Panc1 (cell line): ENCODE measurements at regions not wholly inside any gene's neighbourhood (a gene's known extent, or its start where the extent isn't known, plus 50 kb on each side); places are given as distances from the start of the nearest gene placed in this dataset.

Source experiments
- ATAC-seq: fragments of 200-7000 bp; cut with Tn5 transposase; 2 replicates; pipeline ENCODE4 v1.9.1; 2020; ENCODE audit warnings: mild to moderate bottlenecking, moderate library complexity
- BruUV-seq: library from RNA; stranded (reverse); fragments of 400-500 nt; replicated peaks from 2 replicates; lab custom pipeline; 2021; lab: Mats Ljungman, UMichigan
- CTCF ChIA-PET: fragments of 300-600 bp; sonication (Branson Sonifier 250); formaldehyde crosslinking; loops from one replicate; lab custom pipeline; 2022; ENCODE audit warnings: antibody characterized with exemption; lab: Charles Lee
- POLR2A ChIA-PET: fragments of 300-600 bp; sonication (Branson Sonifier 250); formaldehyde crosslinking; loops from one replicate; lab custom pipeline; 2022; ENCODE audit warnings: antibody characterized with exemption; lab: Charles Lee
- DNase-seq: peaks from one replicate; pipeline ENCODE4 v3.0.0-alpha.2; 2010; ENCODE audit warnings: low read depth, low spot score
- H3K27ac ChIP-seq: 2 replicates; pipeline ENCODE4 v1.5.1; 2011; ENCODE audit warnings: mild to moderate bottlenecking, low read length, inconsistent platforms
- H3K27me3 ChIP-seq: fragments of 200-500 bp; sonication (Bioruptor generic); 2 replicates; pipeline ENCODE4 v1.6.0; 2014; ENCODE audit warnings: low read length, inconsistent platforms; ENCODE audit not compliant: control insufficient read depth, insufficient read depth
- H3K36me3 ChIP-seq: fragments of 200-500 bp; sonication (Bioruptor generic); 2 replicates; pipeline ENCODE4 v1.5.1; 2014; ENCODE audit warnings: inconsistent platforms, mild to moderate bottlenecking, low read length, moderate library complexity; ENCODE audit not compliant: control insufficient read depth, insufficient read depth
- H3K4me1 ChIP-seq: 2 replicates; pipeline ENCODE4 v1.5.1; 2011; ENCODE audit warnings: inconsistent platforms, mild to moderate bottlenecking, low read length, moderate library complexity; ENCODE audit not compliant: control insufficient read depth, insufficient read depth
- H3K4me3 ChIP-seq, 2 experiments: 2 replicates each; pipeline ENCODE4 v1.5.1; 2011 to 2012; ENCODE audit warnings: low read depth in 2 of 2, low read length in 2 of 2, mild to moderate bottlenecking in 2 of 2, inconsistent platforms in 1 of 2, moderate library complexity in 1 of 2
- H3K9me3 ChIP-seq: fragments of 200-500 bp; sonication (Bioruptor generic); 2 replicates; pipeline ENCODE4 v1.5.1; 2014; ENCODE audit warnings: low read depth, mild to moderate bottlenecking, inconsistent platforms, low read length, moderate library complexity; ENCODE audit not compliant: control insufficient read depth, insufficient read depth
- POLR2AphosphoS5 ChIP-seq: IDR thresholded peaks from 2 replicates; pipeline ENCODE4 v1.6.1; 2012; ENCODE audit warnings: mild to moderate bottlenecking, low read depth, low read length, moderate library complexity
- REST ChIP-seq, 2 experiments: IDR thresholded peaks; 2 replicates each; pipeline ENCODE4 v1.6.1; 2011 to 2012; ENCODE audit warnings: low read depth in 2 of 2, control low read depth in 1 of 2, low read length in 1 of 2, mild to moderate bottlenecking in 1 of 2, moderate library complexity in 1 of 2; ENCODE audit not compliant: insufficient read depth in 1 of 2
- SIN3A ChIP-seq: IDR thresholded peaks from 2 replicates; pipeline ENCODE4 v1.6.1; 2012; ENCODE audit warnings: low read depth, mild to moderate bottlenecking, low read length, moderate library complexity, borderline replicate concordance; ENCODE audit not compliant: insufficient read depth
- TCF7L2 ChIP-seq: IDR thresholded peaks from 2 replicates; pipeline ENCODE4 v1.6.1; 2011; ENCODE audit warnings: mild to moderate bottlenecking, low read depth, low read length, inconsistent platforms
- in situ Hi-C: cut with HindIII; loops from 2 replicates; pipeline ENCODE4 v1.10.0; 2016; ENCODE audit warnings: low sequenced_read_pairs, low pct_unique_long_range_greater_than_20kb
- intact Hi-C: fragments of 100-400 bp; cut with micrococcal nuclease; formaldehyde crosslinking; loops from one replicate; pipeline ENCODE4 v1.10.0; 2022; ENCODE audit not compliant: unreplicated experiment
- TF ChIP-seq, protein P1 (sequence below): fragments of 450-650 bp; IDR thresholded peaks from 2 replicates; pipeline ENCODE4 v1.5.1; 2017; ENCODE audit warnings: mild to moderate bottlenecking

GRCh38 chr2:67982956-67983355 lies 79.8 kb downstream of the C1D start:
- ATAC-seq (no peak), DNase-seq (no peak)
- in situ Hi-C loops (no loop called here), intact Hi-C loops (no loop called here)
- no peak for TF ChIP-seq SIN3A
- no peak for TF ChIP-seq REST (IDR thresholded peaks at IDR 0.05; ENCODE audit: insufficient read depth in 1 of 2, low read depth in 2 of 2, low read length in 1 of 2)
- no peak for TF ChIP-seq POLR2AphosphoS5
- TF ChIP-seq, protein P1, sequence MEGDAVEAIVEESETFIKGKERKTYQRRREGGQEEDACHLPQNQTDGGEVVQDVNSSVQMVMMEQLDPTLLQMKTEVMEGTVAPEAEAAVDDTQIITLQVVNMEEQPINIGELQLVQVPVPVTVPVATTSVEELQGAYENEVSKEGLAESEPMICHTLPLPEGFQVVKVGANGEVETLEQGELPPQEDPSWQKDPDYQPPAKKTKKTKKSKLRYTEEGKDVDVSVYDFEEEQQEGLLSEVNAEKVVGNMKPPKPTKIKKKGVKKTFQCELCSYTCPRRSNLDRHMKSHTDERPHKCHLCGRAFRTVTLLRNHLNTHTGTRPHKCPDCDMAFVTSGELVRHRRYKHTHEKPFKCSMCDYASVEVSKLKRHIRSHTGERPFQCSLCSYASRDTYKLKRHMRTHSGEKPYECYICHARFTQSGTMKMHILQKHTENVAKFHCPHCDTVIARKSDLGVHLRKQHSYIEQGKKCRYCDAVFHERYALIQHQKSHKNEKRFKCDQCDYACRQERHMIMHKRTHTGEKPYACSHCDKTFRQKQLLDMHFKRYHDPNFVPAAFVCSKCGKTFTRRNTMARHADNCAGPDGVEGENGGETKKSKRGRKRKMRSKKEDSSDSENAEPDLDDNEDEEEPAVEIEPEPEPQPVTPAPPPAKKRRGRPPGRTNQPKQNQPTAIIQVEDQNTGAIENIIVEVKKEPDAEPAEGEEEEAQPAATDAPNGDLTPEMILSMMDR, result no peak
- TF ChIP-seq TCF7L2, result no peak
- Histone ChIP-seq H3K27me3 (no peaks in the 10 kb centered on the region), H3K36me3 (no peaks in the 10 kb centered on the region), H3K4me3 (no peak overlapping the region), H3K9me3 (no peaks in the 10 kb centered on the region), H3K4me1 (no peaks in the 10 kb centered on the region), H3K27ac (no peak overlapping the region)
- POLR2A ChIA-PET, result no interaction called here
- CTCF ChIA-PET, result no interaction called here
- BruUV-seq, result no TSS peak

DNA sequence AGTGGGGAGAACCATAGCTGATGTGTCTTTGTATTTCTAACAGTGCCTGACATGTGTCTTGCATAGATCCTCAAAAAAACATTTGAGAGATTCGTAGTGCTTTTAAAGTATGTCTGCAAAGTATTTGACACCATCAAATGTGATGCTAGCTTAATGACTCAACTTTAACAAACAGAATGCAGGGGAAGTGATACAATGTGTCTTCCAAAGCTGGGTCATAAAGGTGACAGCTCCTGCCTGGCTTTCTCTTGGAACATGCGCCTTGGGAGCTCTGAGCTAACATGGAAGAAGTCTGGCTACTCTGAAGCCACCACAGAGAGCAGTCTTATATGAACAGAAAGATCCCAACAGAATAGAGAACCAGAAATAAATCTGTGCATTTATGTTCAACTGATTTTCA lies 78.2 kb downstream of the C1D start:
- Histone ChIP-seq H3K4me1 (no peaks in the 10 kb centered on the region), H3K4me3 (no peak overlapping the region), H3K27me3 (no peaks in the 10 kb centered on the region), H3K9me3 (no peaks in the 10 kb centered on the region), H3K36me3 (no peaks in the 10 kb centered on the region), H3K27ac (no peak overlapping the region)
- BruUV-seq, result no TSS peak
- TF ChIP-seq, protein P1, result no peak
- CTCF ChIA-PET, result no interaction called here
- in situ Hi-C loops, result no loop called here
- DNase-seq (no peak), ATAC-seq (no peak)
- intact Hi-C loops, result no loop called here
- POLR2A ChIA-PET, result no interaction called here

DNA sequence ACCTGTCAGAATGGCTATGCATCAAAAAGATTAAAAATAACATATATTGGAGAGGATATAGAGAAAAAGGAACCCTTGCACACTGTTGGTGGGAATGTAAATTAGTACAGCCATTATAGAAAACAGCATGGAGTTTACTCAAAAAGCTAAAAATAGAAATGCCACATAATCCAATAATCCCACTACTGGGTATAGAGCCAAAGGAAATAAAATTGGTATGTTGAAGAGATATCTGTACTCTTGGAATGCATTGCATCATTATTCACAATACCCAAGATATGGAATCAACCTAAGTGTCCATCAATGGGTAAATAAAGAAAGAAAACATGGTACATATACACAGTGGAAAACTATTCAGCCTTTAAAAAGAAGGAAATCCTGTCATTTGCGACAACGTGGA lies 77.2 kb downstream of the C1D start:
- BruUV-seq, result no TSS peak
- H3K9me3 ChIP-seq, result no peaks in the 10 kb centered on the region
- no peak overlapping the region for H3K4me3 ChIP-seq
- ChIA-PET CTCF (no interaction called here), POLR2A (no interaction called here)
- H3K27ac ChIP-seq, result no peak overlapping the region
- in situ Hi-C loops (no loop called here), intact Hi-C loops (no loop called here)
- no peaks in the 10 kb centered on the region for H3K27me3 ChIP-seq
- no peaks in the 10 kb centered on the region for H3K36me3 ChIP-seq
- ATAC-seq, result no peak
- no peak for DNase-seq
- no peaks in the 10 kb centered on the region for H3K4me1 ChIP-seq
- TF ChIP-seq REST (IDR thresholded peaks at IDR 0.05; ENCODE audit: insufficient read depth in 1 of 2, low read depth in 2 of 2, low read length in 1 of 2) (no peak), POLR2AphosphoS5 (no peak), TCF7L2 (no peak), SIN3A (no peak)
- TF ChIP-seq, protein P1, result no peak
